ENCODE measurements at regions not wholly inside any gene's neighbourhood (a gene's known extent, or its start where the extent isn't known, plus 50 kb on each side); places are given as distances from the start of the nearest gene placed in this dataset.

- Histone ChIP-seq H3K9ac (ENCODE audit: low read depth in 2 of 2, low read length in 2 of 2) (no peak overlapping the region), H3K27ac (no peak overlapping the region), H3K4me1 (no peaks in the 10 kb centered on the region), H3K9me3 (no peaks in the 10 kb centered on the region), H3K27me3 (no peaks in the 10 kb centered on the region), H3K4me3 (no peak overlapping the region), H3K36me3 (no peaks in the 10 kb centered on the region)
- intact Hi-C loops (cut with DNase I), result no loop called here
- DNase-seq, result no peak
- no peak for TF ChIP-seq CTCF (IDR thresholded peaks at IDR 0.05)
Observed at GRCh38 chr12:66733321-66733720, 54.4 kb upstream of the GRIP1 start.

- TF ChIP-seq CTCF (IDR thresholded peaks at IDR 0.05), result no peak
- no peaks in the 10 kb centered on the region for H3K27me3 ChIP-seq
Observed at GRCh38 chr12:66733839-66734238, 55.0 kb upstream of the GRIP1 start.

GRCh38 chr12:66735275-66735674, 56.4 kb upstream of the GRIP1 start:
- TF ChIP-seq CTCF (IDR thresholded peaks at IDR 0.05), result no peak
- Histone ChIP-seq H3K4me1 (no peaks in the 10 kb centered on the region), H3K9me3 (no peaks in the 10 kb centered on the region), H3K27ac (no peak overlapping the region), H3K27me3 (no peaks in the 10 kb centered on the region), H3K9ac (ENCODE audit: low read depth in 2 of 2, low read length in 2 of 2) (no peak overlapping the region), H3K36me3 (no peaks in the 10 kb centered on the region), H3K4me3 (no peak overlapping the region)
- intact Hi-C loops (cut with DNase I), result no loop called here
- no peak for DNase-seq

More at GRCh38 chr12:66733839-66734238, 55.0 kb upstream of the GRIP1 start:
- no peaks in the 10 kb centered on the region for H3K36me3 ChIP-seq
- H3K9ac ChIP-seq (ENCODE audit: low read depth in 2 of 2, low read length in 2 of 2), result no peak overlapping the region
- H3K27ac ChIP-seq, result no peak overlapping the region
- H3K9me3 ChIP-seq, result no peaks in the 10 kb centered on the region
- no peaks in the 10 kb centered on the region for H3K4me1 ChIP-seq
- no peak overlapping the region for H3K4me3 ChIP-seq
- intact Hi-C loops (cut with DNase I), result no loop called here
- DNase-seq, result no peak

GRCh38 chr12:66736931-66737330, 58.1 kb upstream of the GRIP1 start:
- Histone ChIP-seq H3K27me3 (no peaks in the 10 kb centered on the region), H3K36me3 (no peaks in the 10 kb centered on the region), H3K27ac (no peak overlapping the region), H3K9ac (ENCODE audit: low read depth in 2 of 2, low read length in 2 of 2) (no peak overlapping the region), H3K4me3 (no peak overlapping the region), H3K9me3 (no peaks in the 10 kb centered on the region), H3K4me1 (no peaks in the 10 kb centered on the region)
- DNase-seq, result no peak
- intact Hi-C loops (cut with DNase I), result no loop called here
- no peak for TF ChIP-seq CTCF (IDR thresholded peaks at IDR 0.05)

- H3K9ac ChIP-seq (ENCODE audit: low read depth in 2 of 2, low read length in 2 of 2), result no peak overlapping the region
- H3K27me3 ChIP-seq, result no peaks in the 10 kb centered on the region
- TF ChIP-seq CTCF (IDR thresholded peaks at IDR 0.05), result no peak
- H3K27ac ChIP-seq, result no peak overlapping the region
- intact Hi-C loops (cut with DNase I), result no loop called here
- no peaks in the 10 kb centered on the region for H3K36me3 ChIP-seq
- no peaks in the 10 kb centered on the region for H3K9me3 ChIP-seq
- DNase-seq, result no peak
- no peak overlapping the region for H3K4me3 ChIP-seq
- no peaks in the 10 kb centered on the region for H3K4me1 ChIP-seq
Observed at GRCh38 chr12:66739266-66739665, 60.4 kb upstream of the GRIP1 start.
